ENCODE measurements at regions not wholly inside any gene's neighbourhood (a gene's known extent, or its start where the extent isn't known, plus 50 kb on each side); places are given as distances from the start of the nearest gene placed in this dataset.

GRCh38 chr5:60346393-60346792 lies 353.6 kb downstream of the DEPDC1B start:
- TF ChIP-seq CTCF (IDR thresholded peaks at IDR 0.05) (no peak), EP300 (IDR thresholded peaks at IDR 0.05) (no peak)

All from suprapubic skin (tissue), 3 donors.